NCI-H2107 treated with DMSO at 0.1 percent for 48 hours (cell line): ENCODE measurements at regions not wholly inside any gene's neighbourhood (a gene's known extent, or its start where the extent isn't known, plus 50 kb on each side); places are given as distances from the start of the nearest gene placed in this dataset.

Experiments
- DNase-seq: peaks from one replicate; lab custom pipeline; 2025; ENCODE audit not compliant: unreplicated experiment; lab: John Stamatoyannopoulos, UW

GRCh38 chr6:67680297-67680932, 954.7 kb upstream of the ADGRB3 start:
- DNase-seq, result no peak

- DNase-seq, result no peak
Measured at GRCh38 chr6:67679566-67680296, 955.4 kb upstream of the ADGRB3 start.

- DNase-seq, result no peak
Measured at GRCh38 chr6:67676892-67677291, 958.2 kb upstream of the ADGRB3 start.

- no peak for DNase-seq
Measured at GRCh38 chr6:67667637-67668422, 967.3 kb upstream of the ADGRB3 start.

- no peak for DNase-seq
Measured at GRCh38 chr6:67666177-67666964, 968.7 kb upstream of the ADGRB3 start.

- no peak for DNase-seq
Measured at GRCh38 chr6:67664942-67665341, 970.1 kb upstream of the ADGRB3 start.

- no peak for DNase-seq
Measured at GRCh38 chr6:67663105-67663895, 971.8 kb upstream of the ADGRB3 start.

GRCh38 chr6:67653561-67653960, 981.5 kb upstream of the ADGRB3 start:
- no peak for DNase-seq

GRCh38 chr6:67646550-67646949, 988.5 kb upstream of the ADGRB3 start:
- DNase-seq, result no peak

GRCh38 chr6:67643281-67643680, 991.8 kb upstream of the ADGRB3 start:
- no peak for DNase-seq

- DNase-seq, result no peak
Measured at GRCh38 chr6:67642582-67642981, 992.5 kb upstream of the ADGRB3 start.

- no peak for DNase-seq
Measured at GRCh38 chr6:67640484-67640883, 994.6 kb upstream of the ADGRB3 start.

- no peak for DNase-seq
Measured at GRCh38 chr6:67639161-67639560, 995.9 kb upstream of the ADGRB3 start.

- DNase-seq, result no peak
Measured at GRCh38 chr6:67634199-67634598, 1000.9 kb upstream of the ADGRB3 start.

GRCh38 chr6:67633058-67633457, 1002.0 kb upstream of the ADGRB3 start:
- DNase-seq, result no peak

GRCh38 chr6:67630146-67630545, 1004.9 kb upstream of the ADGRB3 start:
- DNase-seq, result no peak

- DNase-seq, result no peak
Measured at GRCh38 chr6:67629258-67629657, 1005.8 kb upstream of the ADGRB3 start.

- no peak for DNase-seq
Measured at GRCh38 chr6:67615796-67616195, 1019.3 kb upstream of the ADGRB3 start.

- DNase-seq, result no peak
Measured at GRCh38 chr6:67608099-67608749, 1026.9 kb upstream of the ADGRB3 start.
